ENCODE measurements at regions not wholly inside any gene's neighbourhood (a gene's known extent, or its start where the extent isn't known, plus 50 kb on each side); places are given as distances from the start of the nearest gene placed in this dataset.

DNA sequence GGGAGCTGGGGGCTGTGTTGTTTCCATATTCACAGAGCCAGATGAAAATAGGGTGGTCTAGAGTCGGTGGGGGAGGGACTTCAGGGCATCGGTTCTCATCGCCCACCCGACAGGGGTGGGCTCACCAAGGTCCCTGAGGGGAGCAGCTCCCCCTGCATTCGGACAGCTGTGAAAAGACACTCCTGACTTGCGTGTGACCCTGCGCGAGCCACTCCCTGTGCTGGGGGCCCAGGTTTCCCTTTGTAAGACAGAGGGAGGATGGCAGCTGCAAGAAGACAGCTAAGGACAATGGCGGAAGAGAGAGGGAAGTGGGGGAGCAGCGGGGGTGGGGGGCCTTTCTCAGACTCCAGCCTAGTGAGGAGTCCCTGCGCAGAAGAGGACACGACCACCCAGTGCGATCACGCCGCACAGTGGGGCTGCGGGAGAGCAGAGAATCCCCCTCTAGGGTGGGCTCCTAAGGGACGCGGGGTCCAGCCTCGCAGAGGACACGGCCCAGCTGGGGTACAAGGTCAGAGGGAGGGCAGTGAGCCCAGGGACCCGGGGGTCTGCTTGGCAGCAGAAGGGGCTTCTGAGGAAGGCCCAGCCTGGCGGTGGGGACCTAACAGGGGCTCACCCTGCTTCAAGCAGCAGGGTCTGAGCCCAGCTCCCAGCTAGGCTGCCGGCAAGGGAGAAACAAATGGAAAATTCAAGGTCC, 326.9 kb upstream of the DIO3 start:
- peak in 1 of 3 donors; percentile 37 for DNase-seq
- no peak for ATAC-seq
- Histone ChIP-seq H3K27ac (no peak overlapping the region), H3K9me3 (no peaks in the 10 kb centered on the region), H3K4me1 (no peaks in the 10 kb centered on the region), H3K4me3 (no peak overlapping the region), H3K27me3 (no peaks in the 10 kb centered on the region), H3K36me3 (no peaks in the 10 kb centered on the region)
- intact Hi-C loops (cut with DNase I), result loop anchor here in 1 of 2 donors (10.0 kb wide), 1 partner anchor 390 kb away; no protein-coding TSS in a partner anchor
- WGBS (ENCODE audit: insufficient coverage, low coverage, low lambda C conversion rate, missing lambda C conversion rate), result no CpG with 5 or more reads among the region's 23 CpGs
- TF ChIP-seq POLR2A (IDR thresholded peaks at IDR 0.05), result no peak
- TF ChIP-seq, protein P1, sequence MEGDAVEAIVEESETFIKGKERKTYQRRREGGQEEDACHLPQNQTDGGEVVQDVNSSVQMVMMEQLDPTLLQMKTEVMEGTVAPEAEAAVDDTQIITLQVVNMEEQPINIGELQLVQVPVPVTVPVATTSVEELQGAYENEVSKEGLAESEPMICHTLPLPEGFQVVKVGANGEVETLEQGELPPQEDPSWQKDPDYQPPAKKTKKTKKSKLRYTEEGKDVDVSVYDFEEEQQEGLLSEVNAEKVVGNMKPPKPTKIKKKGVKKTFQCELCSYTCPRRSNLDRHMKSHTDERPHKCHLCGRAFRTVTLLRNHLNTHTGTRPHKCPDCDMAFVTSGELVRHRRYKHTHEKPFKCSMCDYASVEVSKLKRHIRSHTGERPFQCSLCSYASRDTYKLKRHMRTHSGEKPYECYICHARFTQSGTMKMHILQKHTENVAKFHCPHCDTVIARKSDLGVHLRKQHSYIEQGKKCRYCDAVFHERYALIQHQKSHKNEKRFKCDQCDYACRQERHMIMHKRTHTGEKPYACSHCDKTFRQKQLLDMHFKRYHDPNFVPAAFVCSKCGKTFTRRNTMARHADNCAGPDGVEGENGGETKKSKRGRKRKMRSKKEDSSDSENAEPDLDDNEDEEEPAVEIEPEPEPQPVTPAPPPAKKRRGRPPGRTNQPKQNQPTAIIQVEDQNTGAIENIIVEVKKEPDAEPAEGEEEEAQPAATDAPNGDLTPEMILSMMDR (IDR thresholded peaks at IDR 0.05), result no peak

- no peak overlapping the region for H3K4me3 ChIP-seq
- WGBS (ENCODE audit: insufficient coverage, low coverage, low lambda C conversion rate, missing lambda C conversion rate), result 70% methylated on average over 9 of the region's 12 CpGs
- no peak overlapping the region for H3K27ac ChIP-seq
- no peaks in the 10 kb centered on the region for H3K9me3 ChIP-seq
- H3K4me1 ChIP-seq, result no peaks in the 10 kb centered on the region
- no peaks in the 10 kb centered on the region for H3K27me3 ChIP-seq
- TF ChIP-seq POLR2A (IDR thresholded peaks at IDR 0.05), result no peak
- TF ChIP-seq, protein P1 (IDR thresholded peaks at IDR 0.05), result no peak
- H3K36me3 ChIP-seq, result no peaks in the 10 kb centered on the region
- ATAC-seq, result no peak
- intact Hi-C loops (cut with DNase I), result loop anchor here in 1 of 2 donors (5.0 to 10.0 kb wide), 2 partner anchors 383 to 390 kb away; no protein-coding TSS in a partner anchor
- DNase-seq, result no peak
Observed at GRCh38 chr14:101234999-101235334, 326.3 kb upstream of the DIO3 start.

GRCh38 chr14:101235335-101236103, 325.8 kb upstream of the DIO3 start:
- Histone ChIP-seq H3K36me3 (no peaks in the 10 kb centered on the region), H3K4me1 (no peaks in the 10 kb centered on the region), H3K4me3 (no peak overlapping the region), H3K27me3 (no peaks in the 10 kb centered on the region), H3K27ac (no peak overlapping the region), H3K9me3 (no peaks in the 10 kb centered on the region)
- no peak for TF ChIP-seq POLR2A (IDR thresholded peaks at IDR 0.05)
- TF ChIP-seq, protein P1 (IDR thresholded peaks at IDR 0.05), result peak; percentile 71 to 91 (median 85)
- WGBS (ENCODE audit: insufficient coverage, low coverage, low lambda C conversion rate, missing lambda C conversion rate), result 60% methylated on average over 2 of the region's 16 CpGs
- intact Hi-C loops (cut with DNase I), result loop anchor here in 1 of 2 donors (5.0 to 10.0 kb wide), 2 partner anchors 383 to 389 kb away; no protein-coding TSS in a partner anchor
- peak; percentile 88 to 96 (median 92) for ATAC-seq
- peak; percentile 72 to 78 (median 78) for DNase-seq

DNA sequence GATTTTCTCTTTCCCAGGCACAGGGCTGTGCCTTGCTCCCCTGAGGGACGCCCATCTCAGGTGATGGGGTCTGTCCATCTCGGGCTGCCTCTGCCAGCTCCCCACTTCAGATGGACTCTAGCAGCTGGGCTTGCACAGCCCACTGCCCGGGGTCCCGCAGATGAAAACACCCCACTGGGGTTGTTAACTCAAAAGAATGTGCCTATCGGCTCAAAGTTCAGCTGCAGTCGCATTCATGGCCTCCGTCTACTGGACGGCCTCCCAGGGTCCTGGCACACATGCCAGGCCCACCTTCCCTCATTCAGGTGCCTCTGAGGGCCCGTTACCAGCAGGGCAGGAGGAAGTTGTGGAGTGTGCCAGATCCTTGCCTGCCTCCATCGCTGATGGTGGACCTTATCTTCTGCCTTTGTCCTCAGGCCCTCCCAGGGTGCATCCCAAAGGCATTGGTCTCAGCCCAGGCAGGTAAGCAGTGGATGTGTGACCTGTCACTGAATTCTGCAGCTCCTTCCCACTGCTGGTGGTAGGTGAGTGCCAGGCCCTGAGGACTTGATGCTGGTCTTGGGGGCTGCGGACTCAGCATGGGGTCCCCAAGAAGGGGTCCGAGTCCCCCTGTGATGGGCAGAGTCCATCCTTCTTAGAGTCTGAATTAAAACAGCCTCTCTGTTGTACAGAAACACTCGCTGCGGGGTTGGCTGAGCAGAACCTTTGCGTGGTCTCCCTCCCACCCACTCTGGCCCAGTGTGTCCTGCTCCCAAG, 324.6 kb upstream of the DIO3 start:
- DNase-seq (no peak), ATAC-seq (no peak)
- Histone ChIP-seq H3K27me3 (no peaks in the 10 kb centered on the region), H3K36me3 (no peaks in the 10 kb centered on the region), H3K9me3 (no peaks in the 10 kb centered on the region), H3K27ac (no peak overlapping the region), H3K4me3 (no peak overlapping the region), H3K4me1 (no peaks in the 10 kb centered on the region)
- intact Hi-C loops (cut with DNase I), result loop anchor here in 1 of 2 donors (5.0 to 10.0 kb wide), 2 partner anchors 384 to 388 kb away; no protein-coding TSS in a partner anchor
- TF ChIP-seq, protein P1 (IDR thresholded peaks at IDR 0.05), result no peak
- no peak for TF ChIP-seq POLR2A (IDR thresholded peaks at IDR 0.05)
- 84% methylated on average over 10 of the region's 15 CpGs for WGBS (ENCODE audit: insufficient coverage, low coverage, low lambda C conversion rate, missing lambda C conversion rate)

All from right lobe of liver (tissue), 6 donors.